Neural progenitor cell (in vitro differentiated cells): ENCODE measurements at regions not wholly inside any gene's neighbourhood (a gene's known extent, or its start where the extent isn't known, plus 50 kb on each side); places are given as distances from the start of the nearest gene placed in this dataset.

Experiments
- DNase-seq: peaks from one replicate; pipeline ENCODE4 v3.0.0-alpha.2; 2016; ENCODE audit warnings: low spot score
- H2AFZ ChIP-seq: fragments of 200-600 bp; sonication (generic); replicated peaks from 2 replicates; pipeline ENCODE4 v1.6.1; 2016; ENCODE audit warnings: antibody characterized with exemption
- H3F3A ChIP-seq: fragments of 200-600 bp; sonication (generic); 2 replicates; pipeline ENCODE4 v1.6.1; 2016; ENCODE audit warnings: antibody characterized with exemption, low read depth
- H3K27ac ChIP-seq: fragments of 200-600 bp; sonication (generic); 2 replicates; pipeline ENCODE4 v1.5.1; 2016; ENCODE audit warnings: mild to moderate bottlenecking
- H3K27me3 ChIP-seq: fragments of 200-600 bp; sonication (generic); 2 replicates; pipeline ENCODE4 v1.6.1; 2016; ENCODE audit warnings: mild to moderate bottlenecking, moderate library complexity
- H3K36me3 ChIP-seq: fragments of 200-600 bp; sonication (generic); 2 replicates; pipeline ENCODE4 v1.5.1; 2016
- H3K4me1 ChIP-seq: fragments of 200-600 bp; sonication (generic); 2 replicates; pipeline ENCODE4 v1.6.1; 2016; ENCODE audit warnings: mixed run types
- H3K4me2 ChIP-seq: fragments of 200-600 bp; sonication (generic); 2 replicates; pipeline ENCODE4 v1.6.1; 2016
- H3K4me3 ChIP-seq: fragments of 200-600 bp; sonication (generic); 2 replicates; pipeline ENCODE4 v1.5.1; 2016
- H3K79me2 ChIP-seq: fragments of 200-600 bp; sonication (generic); 2 replicates; pipeline ENCODE4 v1.6.1; 2016; ENCODE audit warnings: low read depth
- H3K9ac ChIP-seq: fragments of 200-600 bp; sonication (generic); 2 replicates; pipeline ENCODE4 v1.6.1; 2016
- H3K9me3 ChIP-seq: fragments of 200-600 bp; sonication (generic); 2 replicates; pipeline ENCODE4 v1.5.1; 2016; ENCODE audit warnings: low read depth
- H4K20me1 ChIP-seq: fragments of 200-600 bp; sonication (generic); 2 replicates; pipeline ENCODE4 v1.6.1; 2016; ENCODE audit warnings: low read depth
- H3K27ac Mint-ChIP-seq: 3 replicates; pipeline ENCODE4 v1.8.0; 2021; ENCODE audit warnings: mixed read lengths
- H3K27me3 Mint-ChIP-seq: 2 replicates; pipeline ENCODE4 v1.8.0; 2022; ENCODE audit warnings: low read depth, mild to moderate bottlenecking, inconsistent platforms, moderate library complexity, mixed read lengths; ENCODE audit not compliant: insufficient read depth
- H3K36me3 Mint-ChIP-seq: 3 replicates; pipeline ENCODE4 v1.8.0; 2021; ENCODE audit warnings: mixed read lengths
- H3K4me1 Mint-ChIP-seq: 3 replicates; pipeline ENCODE4 v1.8.0; 2021; ENCODE audit warnings: mixed read lengths
- H3K4me3 Mint-ChIP-seq: 3 replicates; pipeline ENCODE4 v1.8.0; 2021; ENCODE audit warnings: mild to moderate bottlenecking, moderate library complexity, mixed read lengths
- H3K9me3 Mint-ChIP-seq: 3 replicates; pipeline ENCODE4 v1.8.0; 2020; ENCODE audit warnings: mixed read lengths
- CTCF ChIP-seq: fragments of 200-600 bp; sonication (generic); IDR thresholded peaks from 2 replicates; pipeline ENCODE4 v1.5.1; 2017; ENCODE audit warnings: antibody characterized with exemption, mild to moderate bottlenecking
- EZH2 ChIP-seq: fragments of 200-600 bp; sonication (generic); IDR thresholded peaks from 2 replicates; pipeline ENCODE4 v1.6.1; 2017; ENCODE audit warnings: antibody characterized with exemption, mild to moderate bottlenecking, moderate library complexity
- EZH2phosphoT487 ChIP-seq: fragments of 200-600 bp; sonication (generic); IDR thresholded peaks from 2 replicates; pipeline ENCODE4 v1.6.1; 2017; ENCODE audit warnings: antibody characterized with exemption

- H2AFZ ChIP-seq, result no peak overlapping the region
- H3K9me3 ChIP-seq, result no peaks in the 10 kb centered on the region
- H3K27ac Mint-ChIP-seq, result no peak overlapping the region
- no peak for DNase-seq
- H3K9me3 Mint-ChIP-seq, result peaks cover 5% of the 10 kb centered on the region
- no peaks in the 10 kb centered on the region for H3F3A ChIP-seq
- no peaks in the 10 kb centered on the region for H3K27me3 ChIP-seq
- H4K20me1 ChIP-seq, result no peaks in the 10 kb centered on the region
- H3K36me3 ChIP-seq, result no peaks in the 10 kb centered on the region
- H3K9ac ChIP-seq, result no peak overlapping the region
- H3K4me3 Mint-ChIP-seq, result no peak overlapping the region
- H3K27ac ChIP-seq, result no peak overlapping the region
- H3K27me3 Mint-ChIP-seq, result no peaks in the 10 kb centered on the region
- no peaks in the 10 kb centered on the region for H3K36me3 Mint-ChIP-seq
- no peaks in the 10 kb centered on the region for H3K4me1 Mint-ChIP-seq
- H3K4me3 ChIP-seq, result no peak overlapping the region
- H3K79me2 ChIP-seq, result no peaks in the 10 kb centered on the region
- H3K4me1 ChIP-seq, result no peaks in the 10 kb centered on the region
- TF ChIP-seq EZH2phosphoT487 (no peak), CTCF (no peak), EZH2 (no peak)
- no peak overlapping the region for H3K4me2 ChIP-seq
These were observed 191.9 kb upstream of the PIRT start for GRCh38 chr17:11029791-11030190.

GRCh38 chr17:11028349-11028748, 190.5 kb upstream of the PIRT start:
- Histone ChIP-seq H2AFZ (no peak overlapping the region), H3K4me1 (no peaks in the 10 kb centered on the region), H3K27me3 (no peaks in the 10 kb centered on the region), H3K9me3 (no peaks in the 10 kb centered on the region), H3K36me3 (no peaks in the 10 kb centered on the region), H3K4me2 (no peak overlapping the region), H4K20me1 (no peaks in the 10 kb centered on the region), H3K79me2 (no peaks in the 10 kb centered on the region), H3F3A (no peaks in the 10 kb centered on the region), H3K4me3 (no peak overlapping the region), H3K9ac (no peak overlapping the region), H3K27ac (no peak overlapping the region)
- Mint-ChIP-seq H3K4me1 (no peaks in the 10 kb centered on the region), H3K9me3 (peaks cover 5% of the 10 kb centered on the region), H3K4me3 (no peak overlapping the region), H3K27me3 (no peaks in the 10 kb centered on the region), H3K36me3 (no peaks in the 10 kb centered on the region), H3K27ac (no peak overlapping the region)
- no peak for TF ChIP-seq CTCF
- no peak for TF ChIP-seq EZH2
- TF ChIP-seq EZH2phosphoT487, result no peak
- DNase-seq, result no peak

GRCh38 chr17:11026903-11027302, 189.0 kb upstream of the PIRT start:
- Mint-ChIP-seq H3K27me3 (no peaks in the 10 kb centered on the region), H3K36me3 (no peaks in the 10 kb centered on the region), H3K4me3 (no peak overlapping the region), H3K4me1 (no peaks in the 10 kb centered on the region), H3K9me3 (no peaks in the 10 kb centered on the region), H3K27ac (no peak overlapping the region)
- Histone ChIP-seq H3K27ac (no peak overlapping the region), H3K36me3 (no peaks in the 10 kb centered on the region), H4K20me1 (no peaks in the 10 kb centered on the region), H3K9me3 (no peaks in the 10 kb centered on the region), H3K27me3 (no peaks in the 10 kb centered on the region), H2AFZ (no peak overlapping the region), H3K4me1 (no peaks in the 10 kb centered on the region), H3K9ac (no peak overlapping the region), H3K79me2 (no peaks in the 10 kb centered on the region), H3K4me2 (no peak overlapping the region), H3K4me3 (no peak overlapping the region), H3F3A (no peaks in the 10 kb centered on the region)
- TF ChIP-seq EZH2 (no peak), CTCF (no peak), EZH2phosphoT487 (no peak)
- no peak for DNase-seq
